IPS-18a (cell line): ENCODE measurements at regions not wholly inside any gene's neighbourhood (a gene's known extent, or its start where the extent isn't known, plus 50 kb on each side); places are given as distances from the start of the nearest gene placed in this dataset.

Experiments
- H3K27ac ChIP-seq: one replicate; pipeline ENCODE4 v1.5.1; 2013; ENCODE audit warnings: low read length
- H3K27me3 ChIP-seq: one replicate; pipeline ENCODE4 v1.6.1; 2013; ENCODE audit warnings: mild to moderate bottlenecking, low read length; ENCODE audit not compliant: control insufficient read depth, insufficient read depth
- H3K36me3 ChIP-seq: one replicate; pipeline ENCODE4 v1.6.1; 2013; ENCODE audit warnings: low read depth, low read length; ENCODE audit not compliant: control insufficient read depth
- H3K4me1 ChIP-seq: one replicate; pipeline ENCODE4 v1.6.1; 2013; ENCODE audit warnings: low read depth, low read length; ENCODE audit not compliant: control insufficient read depth
- H3K4me3 ChIP-seq: one replicate; pipeline ENCODE4 v1.5.1; 2013; ENCODE audit warnings: low read length
- H3K9ac ChIP-seq: one replicate; pipeline ENCODE4 v1.6.1; 2013; ENCODE audit warnings: mild to moderate bottlenecking, low read length, moderate library complexity
- H3K9me3 ChIP-seq: one replicate; pipeline ENCODE4 v1.6.1; 2013; ENCODE audit warnings: low read depth, low read length; ENCODE audit not compliant: control insufficient read depth

DNA sequence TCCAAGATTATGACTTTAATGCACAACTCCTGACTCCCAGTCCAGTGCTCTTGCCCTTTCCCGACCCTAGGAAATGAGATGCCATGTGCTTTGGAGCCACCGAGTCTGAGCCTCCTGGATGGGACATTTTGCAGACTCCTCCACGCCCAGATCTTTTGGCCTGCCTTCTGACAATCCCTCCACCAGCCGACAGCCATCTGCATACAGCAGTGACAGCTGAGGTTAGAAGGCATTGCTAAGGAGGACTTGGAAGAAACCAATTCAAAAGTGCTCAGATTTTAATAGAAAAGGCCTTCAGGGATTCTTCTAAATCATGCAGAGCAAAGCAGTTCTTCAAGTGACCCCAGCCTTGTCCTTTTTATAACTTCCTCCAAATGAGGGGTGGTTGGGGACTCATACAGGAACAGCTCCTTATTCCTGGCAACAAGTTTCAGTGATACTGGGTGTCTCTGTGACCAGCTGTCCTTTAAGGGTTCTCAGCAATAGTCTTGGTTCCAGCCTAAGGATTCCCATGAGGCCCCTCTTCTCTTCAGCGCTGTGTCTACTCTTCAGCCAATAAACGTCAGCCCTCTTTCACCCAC, 369.3 kb downstream of the PBX1 start:
- Histone ChIP-seq H3K27ac (no peak overlapping the region), H3K36me3 (no peaks in the 10 kb centered on the region), H3K27me3 (no peaks in the 10 kb centered on the region), H3K4me1 (peaks cover 10% of the 10 kb centered on the region), H3K9ac (no peak overlapping the region), H3K9me3 (no peaks in the 10 kb centered on the region), H3K4me3 (no peak overlapping the region)

DNA sequence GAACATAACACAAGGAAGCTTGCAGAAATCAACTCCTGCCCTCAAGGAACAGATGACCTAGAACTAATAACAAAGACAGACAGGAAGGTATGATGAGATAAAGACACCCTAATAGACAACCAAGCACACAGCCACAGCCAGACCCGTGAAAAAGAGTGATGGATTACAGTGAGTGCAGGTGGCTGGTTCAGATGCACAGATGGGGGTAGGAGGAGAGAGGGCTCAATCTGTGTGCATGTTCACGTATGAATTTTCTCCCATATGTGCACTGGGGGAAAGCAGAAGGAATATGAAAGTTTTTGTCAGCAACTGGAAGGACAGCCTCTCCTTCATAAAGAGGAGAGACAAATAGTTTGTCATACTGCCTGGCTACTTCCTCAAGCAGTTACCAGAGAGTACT, 367.1 kb downstream of the PBX1 start:
- no peak overlapping the region for H3K27ac ChIP-seq
- no peak overlapping the region for H3K4me3 ChIP-seq
- H3K36me3 ChIP-seq, result no peaks in the 10 kb centered on the region
- no peak overlapping the region for H3K9ac ChIP-seq
- H3K9me3 ChIP-seq, result no peaks in the 10 kb centered on the region
- H3K27me3 ChIP-seq, result no peaks in the 10 kb centered on the region
- no peaks in the 10 kb centered on the region for H3K4me1 ChIP-seq

DNA sequence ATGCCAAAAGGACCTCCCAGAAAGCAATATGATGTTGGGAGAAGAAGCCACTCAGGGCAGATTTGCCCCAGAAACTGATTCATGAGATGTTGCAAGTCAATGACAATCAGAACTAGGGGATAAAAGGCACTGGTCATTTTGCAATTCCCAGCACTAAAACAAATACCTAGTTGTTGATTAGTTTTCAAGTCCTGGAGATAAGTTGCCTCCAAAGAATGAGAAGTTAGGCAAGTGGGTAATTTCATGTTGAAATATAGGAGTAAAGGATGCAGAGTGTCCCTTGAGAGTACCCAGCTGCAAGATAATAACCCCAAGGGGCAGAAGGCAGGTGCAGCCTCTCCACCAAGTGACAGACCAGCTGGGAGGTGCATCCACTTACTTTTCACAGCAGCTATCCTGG, 363.6 kb downstream of the PBX1 start:
- Histone ChIP-seq H3K4me3 (no peak overlapping the region), H3K4me1 (no peaks in the 10 kb centered on the region), H3K9ac (no peak overlapping the region), H3K27ac (no peak overlapping the region), H3K36me3 (no peaks in the 10 kb centered on the region), H3K27me3 (no peaks in the 10 kb centered on the region), H3K9me3 (no peaks in the 10 kb centered on the region)

DNA sequence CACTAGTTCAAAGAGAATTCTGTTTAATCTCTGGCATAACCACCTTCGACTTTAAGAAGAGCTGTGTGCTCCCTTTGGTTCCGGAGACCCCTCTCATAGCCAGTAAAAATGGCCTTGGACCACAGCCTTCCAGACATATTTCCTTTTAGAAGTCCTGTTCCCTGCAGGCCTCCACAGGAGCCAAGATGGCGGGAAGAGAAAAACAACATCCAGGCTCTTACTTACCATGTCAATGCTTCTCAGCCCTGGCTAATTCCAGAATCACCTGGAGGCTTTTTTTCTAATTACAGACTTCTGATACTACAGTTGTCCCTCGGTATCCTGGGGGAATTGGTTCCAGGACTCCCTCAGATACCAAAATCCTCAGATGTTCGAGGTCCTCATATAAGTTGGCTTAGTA, 362.5 kb downstream of the PBX1 start:
- Histone ChIP-seq H3K4me3 (no peak overlapping the region), H3K27ac (no peak overlapping the region), H3K36me3 (no peaks in the 10 kb centered on the region), H3K9ac (no peak overlapping the region), H3K4me1 (no peaks in the 10 kb centered on the region), H3K9me3 (no peaks in the 10 kb centered on the region), H3K27me3 (no peaks in the 10 kb centered on the region)

DNA sequence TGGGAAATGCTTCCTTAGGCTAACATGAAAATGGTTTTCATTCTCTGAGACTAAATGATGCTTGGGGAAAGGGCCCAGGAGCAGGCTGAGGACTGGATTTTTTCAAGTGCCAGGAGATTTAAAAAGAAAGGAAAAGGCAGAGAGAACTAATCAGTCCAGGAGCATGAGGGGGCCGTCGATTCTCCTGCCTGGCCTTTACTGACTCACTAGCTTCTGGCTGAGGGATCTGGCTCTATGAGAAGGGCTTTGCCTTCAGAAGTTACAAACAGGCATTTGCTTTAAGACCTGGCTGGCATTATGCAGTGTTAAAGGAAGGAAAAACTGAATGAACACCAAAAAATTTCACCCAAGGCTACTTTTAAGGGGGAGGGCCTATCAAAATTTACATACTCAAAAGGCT, 359.2 kb downstream of the PBX1 start:
- no peak overlapping the region for H3K4me3 ChIP-seq
- H3K27me3 ChIP-seq, result no peaks in the 10 kb centered on the region
- no peaks in the 10 kb centered on the region for H3K4me1 ChIP-seq
- H3K27ac ChIP-seq, result no peak overlapping the region
- H3K9ac ChIP-seq, result no peak overlapping the region
- H3K9me3 ChIP-seq, result no peaks in the 10 kb centered on the region
- no peaks in the 10 kb centered on the region for H3K36me3 ChIP-seq

DNA sequence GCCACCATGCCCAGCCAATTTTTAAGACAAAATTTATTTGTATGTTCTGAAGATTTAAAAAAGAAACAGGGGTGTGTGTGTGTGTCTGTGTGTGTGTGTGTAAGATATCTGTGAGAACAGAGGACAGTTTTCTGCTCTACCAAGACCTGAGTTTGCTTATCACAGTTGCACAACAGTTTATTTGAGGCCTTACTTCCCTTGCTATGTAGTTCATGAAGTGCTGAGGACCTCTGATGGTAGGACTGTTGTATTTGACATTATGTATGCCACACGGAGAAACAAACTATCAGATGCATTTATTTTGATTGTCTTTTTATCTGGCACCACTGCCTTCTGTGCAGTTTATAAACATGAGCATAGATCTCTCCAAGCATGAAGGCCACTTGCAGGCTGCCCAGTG, 355.2 kb downstream of the PBX1 start:
- no peak overlapping the region for H3K4me3 ChIP-seq

DNA sequence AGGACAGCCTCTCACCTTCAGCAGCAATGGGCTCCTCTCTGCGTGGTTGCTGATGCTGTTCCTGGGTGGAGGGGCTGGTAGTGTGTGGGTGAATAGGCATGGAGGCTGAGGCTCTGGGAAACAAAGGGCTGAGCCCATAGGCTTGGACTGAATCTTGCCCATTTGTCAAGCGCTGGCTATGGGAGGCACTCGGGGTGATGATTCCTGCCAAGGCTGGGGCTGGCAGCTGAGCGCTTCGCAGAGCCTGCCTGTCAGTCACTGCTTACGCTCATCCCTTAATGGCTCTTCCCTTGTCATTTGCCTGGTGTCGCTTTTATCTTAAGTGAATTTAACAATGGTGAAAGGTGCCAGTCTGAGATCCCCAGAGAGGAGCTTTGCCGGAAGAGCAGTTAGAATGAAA, 353.3 kb downstream of the PBX1 start:
- no peaks in the 10 kb centered on the region for H3K27me3 ChIP-seq
- no peaks in the 10 kb centered on the region for H3K36me3 ChIP-seq
- no peak overlapping the region for H3K4me3 ChIP-seq
- H3K9ac ChIP-seq, result no peak overlapping the region
- H3K4me1 ChIP-seq, result no peaks in the 10 kb centered on the region
- H3K9me3 ChIP-seq, result no peaks in the 10 kb centered on the region
- H3K27ac ChIP-seq, result no peak overlapping the region

More for the DNA sequence above, 355.2 kb downstream of the PBX1 start:
- Histone ChIP-seq H3K9me3 (no peaks in the 10 kb centered on the region), H3K9ac (no peak overlapping the region), H3K4me1 (no peaks in the 10 kb centered on the region), H3K36me3 (no peaks in the 10 kb centered on the region), H3K27me3 (no peaks in the 10 kb centered on the region), H3K27ac (no peak overlapping the region)

DNA sequence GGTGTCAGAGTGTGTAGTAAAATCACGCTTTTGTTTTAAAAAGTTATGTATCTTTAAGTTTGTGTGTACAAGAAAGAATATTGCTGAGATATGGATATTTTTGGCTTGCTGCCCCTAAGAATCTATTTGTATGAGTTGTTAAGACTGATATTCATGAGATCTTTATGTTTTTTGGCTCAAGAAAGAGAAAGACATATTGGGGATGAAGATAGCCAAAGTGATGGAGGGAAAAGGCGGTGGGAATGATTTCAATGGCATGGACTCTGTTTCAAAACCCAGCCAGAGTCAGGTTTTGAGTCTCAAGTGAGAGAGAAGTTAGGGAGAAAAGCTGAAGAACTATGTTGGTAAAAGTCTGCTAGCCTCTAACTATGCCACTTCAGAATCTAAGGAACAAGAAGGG, 351.7 kb downstream of the PBX1 start:
- Histone ChIP-seq H3K27me3 (no peaks in the 10 kb centered on the region), H3K36me3 (no peaks in the 10 kb centered on the region), H3K9me3 (no peaks in the 10 kb centered on the region), H3K4me1 (no peaks in the 10 kb centered on the region), H3K4me3 (no peak overlapping the region), H3K9ac (no peak overlapping the region), H3K27ac (no peak overlapping the region)

DNA sequence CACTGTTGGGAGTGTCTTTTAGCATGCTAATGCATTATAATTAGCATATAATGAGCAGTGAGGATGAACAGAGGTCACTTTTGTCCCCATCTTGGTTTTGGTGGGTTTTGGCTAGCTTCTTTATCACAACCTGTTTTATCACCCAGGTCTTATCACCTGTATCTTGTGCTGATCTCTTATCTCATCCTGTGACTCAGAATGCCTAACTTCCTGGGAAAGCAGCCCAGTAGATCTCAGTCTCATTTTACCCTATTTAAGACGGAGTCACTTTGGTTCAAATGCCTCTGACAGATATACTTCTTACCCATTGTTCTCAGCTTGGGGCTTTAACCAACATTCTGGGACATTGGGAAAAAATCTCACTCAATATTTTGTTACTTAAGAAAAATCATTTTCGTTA, 348.7 kb downstream of the PBX1 start:
- Histone ChIP-seq H3K4me3 (no peak overlapping the region), H3K27me3 (no peaks in the 10 kb centered on the region), H3K9me3 (no peaks in the 10 kb centered on the region), H3K9ac (no peak overlapping the region), H3K27ac (no peak overlapping the region), H3K36me3 (no peaks in the 10 kb centered on the region), H3K4me1 (peaks cover 4% of the 10 kb centered on the region)

DNA sequence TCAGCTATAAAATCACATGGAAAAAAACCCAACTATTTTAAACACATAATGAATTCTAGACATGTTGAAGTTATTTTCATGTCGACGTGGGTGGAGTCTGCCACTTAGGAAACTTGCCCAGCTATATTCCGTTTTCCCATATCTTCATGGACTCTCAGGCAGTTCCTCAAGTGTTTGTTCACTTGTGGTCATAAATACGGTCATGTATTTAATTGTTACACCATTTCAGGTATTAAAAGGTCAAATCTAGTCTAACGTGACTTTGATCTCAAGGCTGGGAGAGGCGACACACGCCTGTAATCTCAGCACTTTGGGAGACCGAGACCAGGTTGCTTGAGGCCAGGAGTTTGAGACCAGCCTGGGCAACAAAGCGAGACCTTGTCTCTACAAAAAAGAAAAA, 346.9 kb downstream of the PBX1 start:
- Histone ChIP-seq H3K4me3 (no peak overlapping the region), H3K27ac (no peak overlapping the region), H3K9me3 (no peaks in the 10 kb centered on the region), H3K4me1 (peaks cover 10% of the 10 kb centered on the region), H3K36me3 (no peaks in the 10 kb centered on the region), H3K9ac (no peak overlapping the region), H3K27me3 (no peaks in the 10 kb centered on the region)

DNA sequence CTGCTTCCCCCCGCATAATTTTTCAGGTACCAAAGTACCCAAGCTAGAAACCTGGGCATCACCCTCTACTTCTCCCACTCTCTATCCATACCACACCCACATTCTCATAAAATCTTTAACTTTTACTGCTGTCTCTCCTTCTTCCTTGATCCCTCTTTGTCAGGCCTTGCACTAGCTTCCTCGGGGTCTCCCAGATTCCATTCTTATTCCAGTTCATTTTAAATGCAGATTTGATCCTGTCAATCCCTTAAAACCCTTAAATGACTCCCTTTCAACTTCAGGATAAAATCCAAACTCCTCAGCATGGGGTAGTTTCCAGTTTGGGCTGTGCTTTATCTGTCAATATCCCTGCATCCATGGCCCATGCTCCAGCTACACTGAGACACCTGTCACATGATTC, 343.5 kb downstream of the PBX1 start:
- Histone ChIP-seq H3K4me1 (peaks cover 10% of the 10 kb centered on the region), H3K27ac (no peak overlapping the region)

More for the DNA sequence above, 343.5 kb downstream of the PBX1 start:
- Histone ChIP-seq H3K9me3 (no peaks in the 10 kb centered on the region), H3K9ac (no peak overlapping the region), H3K4me3 (no peak overlapping the region), H3K36me3 (no peaks in the 10 kb centered on the region), H3K27me3 (no peaks in the 10 kb centered on the region)
